Sigmoid colon (tissue), 6 donors: ENCODE measurements at regions not wholly inside any gene's neighbourhood (a gene's known extent, or its start where the extent isn't known, plus 50 kb on each side); places are given as distances from the start of the nearest gene placed in this dataset.
"Not testable (repeated sequence)": the region's sequence is repeated elsewhere in the genome, so short reads cannot be mapped to it uniquely, and the experiment has no call there.

Source experiments
- DNase-seq: peaks from one replicate; pipeline ENCODE4 v3.0.0-alpha.2; 2019
- H3K27ac ChIP-seq, 4 donors: fragments of 200-600 bp; sonication (generic); one replicate each; pipeline ENCODE4 v1.5.1; 2016 to 2019; ENCODE audit warnings: mild to moderate bottlenecking in 1 of 4
- H3K27me3 ChIP-seq, 3 donors: fragments of 200-600 bp; sonication (generic); one replicate each; pipeline ENCODE4 v1.5.1; 2019; ENCODE audit warnings: mild to moderate bottlenecking in 1 of 3
- H3K36me3 ChIP-seq, 4 donors: fragments of 200-600 bp; sonication (generic); one replicate each; pipeline ENCODE4 v1.5.1; 2016 to 2019
- H3K4me1 ChIP-seq, 4 donors: fragments of 200-600 bp; sonication (generic); one replicate each; pipeline ENCODE4 v1.5.1; 2017 to 2019
- H3K4me3 ChIP-seq, 4 donors: fragments of 200-600 bp; sonication (generic); one replicate each; pipeline ENCODE4 v1.5.1; 2017 to 2019; ENCODE audit warnings: mild to moderate bottlenecking in 2 of 4, moderate library complexity in 1 of 4
- H3K9me3 ChIP-seq, 4 donors: fragments of 200-600 bp in 3 of 4; sonication (generic) in 3 of 4; one replicate each; pipeline versions ENCODE4 v1.5.1 to v1.6.1; 2013 to 2019
- CTCF ChIP-seq, 4 experiments: fragments of 450-650 bp in 3 of 4; fragments of 200-600 bp in 1 of 4; IDR thresholded peaks; one replicate each; pipeline ENCODE4 v1.5.1; 2016 to 2019; ENCODE audit warnings: antibody characterized with exemption in 4 of 4, mild to moderate bottlenecking in 3 of 4, moderate library complexity in 2 of 4
- EP300 ChIP-seq, 4 donors: sonication (generic); formaldehyde crosslinking; IDR thresholded peaks; one replicate each; pipeline ENCODE4 v1.6.1; 2017; ENCODE audit warnings: antibody characterized with exemption in 4 of 4
- POLR2A ChIP-seq, 2 donors: fragments of 450-650 bp; IDR thresholded peaks; one replicate each; pipeline ENCODE4 v1.6.1; 2016; ENCODE audit warnings: antibody characterized with exemption in 2 of 2, mild to moderate bottlenecking in 2 of 2, moderate library complexity in 2 of 2
- POLR2AphosphoS5 ChIP-seq, 4 donors: sonication (generic); formaldehyde crosslinking; IDR thresholded peaks; one replicate each; pipeline ENCODE4 v1.6.1; 2017; ENCODE audit warnings: antibody characterized with exemption in 4 of 4
- WGBS, 2 donors: extraction: QIAGEN DNeasy Blood & Tissue Kit; methylation state at CpG; one replicate each; pipeline ENCODE4 v1.1.7; 2013; 5-methylcytosine and 5-hydroxymethylcytosine counted together
- intact Hi-C: fragments of 100-400 bp; cut with DNase I; formaldehyde crosslinking; loops from one replicate; pipeline ENCODE4 v1.15.1; 2023
- donor health status: healthy with polysubstance abuse.
- donor health status: healthy.

- Histone ChIP-seq H3K4me1 (peaks cover 0 to 9% (median 0%) of the 10 kb centered on the region in 4 donors), H3K36me3 (no peaks in the 10 kb centered on the region), H3K27me3 (peaks cover 0 to 5% (median 0%) of the 10 kb centered on the region in 3 donors), H3K9me3 (no peaks in the 10 kb centered on the region), H3K4me3 (no peak overlapping the region), H3K27ac (no peak overlapping the region)
- 35% methylated on average over 4 of the region's 4 CpGs for WGBS, 2 donors
- no peak for DNase-seq
- TF ChIP-seq POLR2A (IDR thresholded peaks at IDR 0.05) (no peak), EP300 (IDR thresholded peaks at IDR 0.05) (no peak), POLR2AphosphoS5 (IDR thresholded peaks at IDR 0.05) (no peak), CTCF (IDR thresholded peaks at IDR 0.05) (no peak)
- intact Hi-C loops = no loop called here
Measured at GRCh38 chr1:203995228-203995627, 77.7 kb upstream of the SOX13 start.

- peaks cover 0 to 9% (median 0%) of the 10 kb centered on the region in 4 donors for H3K4me1 ChIP-seq
- 31 to 46% methylated on average over 4 of the region's 4 CpGs for WGBS, 2 donors
- H3K27me3 ChIP-seq = peaks cover 0 to 5% (median 0%) of the 10 kb centered on the region in 3 donors
- TF ChIP-seq POLR2A (IDR thresholded peaks at IDR 0.05) = no peak
- no peak for TF ChIP-seq POLR2AphosphoS5 (IDR thresholded peaks at IDR 0.05)
- no peak for TF ChIP-seq CTCF (IDR thresholded peaks at IDR 0.05)
- TF ChIP-seq EP300 (IDR thresholded peaks at IDR 0.05) = no peak
- peak overlapping the region in 2 of 4 donors; percentile 25 to 37 for H3K27ac ChIP-seq
- no peaks in the 10 kb centered on the region for H3K9me3 ChIP-seq
- peak; percentile 68 for DNase-seq
- H3K4me3 ChIP-seq = no peak overlapping the region
- H3K36me3 ChIP-seq = no peaks in the 10 kb centered on the region
- intact Hi-C loops = no loop called here
Measured at GRCh38 chr1:203996126-203996525, 76.8 kb upstream of the SOX13 start.

- H3K4me1 ChIP-seq, H3K27me3 ChIP-seq, intact Hi-C loops, H3K4me3 ChIP-seq, H3K27ac ChIP-seq, H3K9me3 ChIP-seq, DNase-seq, H3K36me3 ChIP-seq: not testable (repeated sequence)
- 94 to 97% methylated on average over 5 of the region's 5 CpGs for WGBS, 2 donors
Measured at GRCh38 chr1:203998571-203998970, 74.3 kb upstream of the SOX13 start.

- peaks cover 0 to 5% (median 0%) of the 10 kb centered on the region in 3 donors for H3K27me3 ChIP-seq
- H3K27ac ChIP-seq = no peak overlapping the region
- H3K36me3 ChIP-seq = no peaks in the 10 kb centered on the region
- H3K4me1 ChIP-seq = peaks cover 0 to 9% (median 0%) of the 10 kb centered on the region in 4 donors
- no peak for DNase-seq
- H3K4me3 ChIP-seq = no peak overlapping the region
- intact Hi-C loops = no loop called here
- TF ChIP-seq POLR2A (IDR thresholded peaks at IDR 0.05) (no peak), EP300 (IDR thresholded peaks at IDR 0.05) (no peak), POLR2AphosphoS5 (IDR thresholded peaks at IDR 0.05) (no peak), CTCF (IDR thresholded peaks at IDR 0.05) (no peak)
- H3K9me3 ChIP-seq = no peaks in the 10 kb centered on the region
Measured at GRCh38 chr1:203999618-204000017, 73.3 kb upstream of the SOX13 start.

GRCh38 chr1:204001166-204001901 lies 71.6 kb upstream of the SOX13 start:
- Histone ChIP-seq H3K27me3 (no peaks in the 10 kb centered on the region), H3K9me3 (no peaks in the 10 kb centered on the region), H3K36me3 (no peaks in the 10 kb centered on the region), H3K4me1 (no peaks in the 10 kb centered on the region), H3K4me3 (no peak overlapping the region), H3K27ac (no peak overlapping the region)
- no peak for DNase-seq
- intact Hi-C loops = no loop called here
- 90 to 94% methylated on average over 2 of the region's 2 CpGs for WGBS, 2 donors
- no peak for TF ChIP-seq POLR2AphosphoS5 (IDR thresholded peaks at IDR 0.05)
- no peak for TF ChIP-seq POLR2A (IDR thresholded peaks at IDR 0.05)
- no peak for TF ChIP-seq CTCF (IDR thresholded peaks at IDR 0.05)
- TF ChIP-seq EP300 (IDR thresholded peaks at IDR 0.05) = no peak
